CD4-positive, alpha-beta T cell (primary cell): ENCODE measurements at regions not wholly inside any gene's neighbourhood (a gene's known extent, or its start where the extent isn't known, plus 50 kb on each side); places are given as distances from the start of the nearest gene placed in this dataset.

Experiments used
- ATAC-seq: fragments of 200-7000 bp; cut with Tn5 transposase; one replicate; pipeline ENCODE4 v1.10.0; 2022; ENCODE audit warnings: mild to moderate bottlenecking; ENCODE audit not compliant: poor library complexity
- CTCF ChIA-PET: fragments of 350-600 bp; sonication (Branson Sonifier 250); formaldehyde crosslinking; loops from one replicate; lab custom pipeline; 2021; ENCODE audit warnings: antibody characterized with exemption, inconsistent platforms; lab: Charles Lee
- POLR2A ChIA-PET: fragments of 350-600 bp; sonication (Branson Sonifier 250); formaldehyde crosslinking; loops from one replicate; lab custom pipeline; 2021; ENCODE audit warnings: antibody characterized with exemption, inconsistent platforms; lab: Charles Lee
- DNase-seq, 14 experiments: peaks; one replicate each; pipeline ENCODE4 v3.0.0-alpha.2; 2013 to 2020; ENCODE audit warnings: mixed read lengths in 2 of 14
- H3K27ac ChIP-seq, 2 donors: one replicate each; pipeline versions ENCODE4 v1.5.1 to v1.7.0; 2013; ENCODE audit warnings: low read length in 2 of 2, low read depth in 1 of 2, mild to moderate bottlenecking in 1 of 2
- H3K27me3 ChIP-seq, 2 experiments: 1 replicate in 1 of 2; 2 replicates in 1 of 2; pipeline versions ENCODE4 v1.6.1 to v1.7.0; 2013; ENCODE audit warnings: low read length in 2 of 2, control low read depth in 1 of 2, mild to moderate bottlenecking in 1 of 2, moderate library complexity in 1 of 2; ENCODE audit not compliant: insufficient read depth in 2 of 2, control insufficient read depth in 1 of 2
- H3K36me3 ChIP-seq: one replicate; pipeline ENCODE4 v1.6.1; 2013; ENCODE audit warnings: low read length, control low read depth; ENCODE audit not compliant: insufficient read depth
- H3K4me1 ChIP-seq: one replicate; pipeline ENCODE4 v1.6.1; 2013; ENCODE audit warnings: low read length, control low read depth; ENCODE audit not compliant: insufficient read depth
- H3K4me3 ChIP-seq: one replicate; pipeline ENCODE4 v1.5.1; 2013; ENCODE audit warnings: mild to moderate bottlenecking, low read length, moderate library complexity
- H3K9me3 ChIP-seq, 2 experiments: 1 replicate in 1 of 2; 2 replicates in 1 of 2; pipeline versions ENCODE4 v1.6.1 to v1.7.0; 2013; ENCODE audit warnings: low read length in 2 of 2, mild to moderate bottlenecking in 2 of 2, control low read depth in 1 of 2, moderate library complexity in 1 of 2; ENCODE audit not compliant: control insufficient read depth in 1 of 2, insufficient read depth in 1 of 2
- H3K27ac Mint-ChIP-seq: one replicate; pipeline ENCODE4 v1.8.0; 2020; ENCODE audit warnings: mixed read lengths
- H3K27me3 Mint-ChIP-seq: one replicate; pipeline ENCODE4 v1.8.0; 2021; ENCODE audit warnings: mixed read lengths
- H3K36me3 Mint-ChIP-seq: one replicate; pipeline ENCODE4 v1.8.0; 2021; ENCODE audit warnings: low read depth, mixed read lengths
- H3K4me1 Mint-ChIP-seq: one replicate; pipeline ENCODE4 v1.8.0; 2021; ENCODE audit warnings: low read depth, mixed read lengths
- H3K4me3 Mint-ChIP-seq: one replicate; pipeline ENCODE4 v1.8.0; 2020; ENCODE audit warnings: mild to moderate bottlenecking, mixed read lengths
- H3K9me3 Mint-ChIP-seq: one replicate; pipeline ENCODE4 v1.8.0; 2020; ENCODE audit warnings: mixed read lengths
- CTCF ChIP-seq: fragments of 200-600 bp; IDR thresholded peaks from one replicate; pipeline ENCODE4 v1.8.0; 2022; ENCODE audit warnings: antibody characterized with exemption, mild to moderate bottlenecking
- intact Hi-C, 2 experiments: fragments of 100-400 bp; cut with DNase I in 1 of 2; cut with micrococcal nuclease in 1 of 2; formaldehyde crosslinking; loops; one replicate each; pipeline versions ENCODE4 v1.15.1 to v1.9.0; 2023 to 2025; cut with DNase I, micrococcal nuclease

- H3K27me3 Mint-ChIP-seq = no peaks in the 10 kb centered on the region
- H3K27ac Mint-ChIP-seq = no peak overlapping the region
- no peaks in the 10 kb centered on the region for H3K36me3 Mint-ChIP-seq
- TF ChIP-seq CTCF = no peak
- ChIA-PET POLR2A (no interaction called here), CTCF (no interaction called here)
- ATAC-seq = no peak
- no peak overlapping the region for H3K4me3 ChIP-seq
- peaks cover 0 to 11% of the 10 kb centered on the region in 2 experiments for H3K9me3 ChIP-seq
- no peaks in the 10 kb centered on the region for H3K4me1 Mint-ChIP-seq
- no peaks in the 10 kb centered on the region for H3K9me3 Mint-ChIP-seq
- H3K4me1 ChIP-seq = no peaks in the 10 kb centered on the region
- H3K27ac ChIP-seq = no peak overlapping the region
- intact Hi-C loops = no loop called here
- H3K4me3 Mint-ChIP-seq = no peak overlapping the region
- no peaks in the 10 kb centered on the region for H3K36me3 ChIP-seq
- H3K27me3 ChIP-seq = no peaks in the 10 kb centered on the region
- no peak for DNase-seq
Observed at GRCh38 chr1:194355488-194356106, 1169.2 kb upstream of the B3GALT2 start.

GRCh38 chr1:194353121-194353520 lies 1166.7 kb upstream of the B3GALT2 start:
- Mint-ChIP-seq H3K4me1 (no peaks in the 10 kb centered on the region), H3K27me3 (no peaks in the 10 kb centered on the region), H3K36me3 (no peaks in the 10 kb centered on the region), H3K9me3 (no peaks in the 10 kb centered on the region), H3K4me3 (no peak overlapping the region), H3K27ac (no peak overlapping the region)
- H3K4me1 ChIP-seq = no peaks in the 10 kb centered on the region
- POLR2A ChIA-PET = no interaction called here
- no peaks in the 10 kb centered on the region for H3K27me3 ChIP-seq
- no peak for DNase-seq
- H3K9me3 ChIP-seq = peaks cover 0 to 9% of the 10 kb centered on the region in 2 experiments
- H3K27ac ChIP-seq = no peak overlapping the region
- no peaks in the 10 kb centered on the region for H3K36me3 ChIP-seq
- CTCF ChIA-PET = no interaction called here
- intact Hi-C loops = no loop called here
- TF ChIP-seq CTCF = no peak
- H3K4me3 ChIP-seq = no peak overlapping the region
- ATAC-seq = no peak

- no peak overlapping the region for H3K27ac ChIP-seq
- ATAC-seq = no peak
- Mint-ChIP-seq H3K27me3 (no peaks in the 10 kb centered on the region), H3K4me1 (no peaks in the 10 kb centered on the region), H3K36me3 (no peaks in the 10 kb centered on the region), H3K27ac (no peak overlapping the region), H3K4me3 (no peak overlapping the region), H3K9me3 (no peaks in the 10 kb centered on the region)
- H3K9me3 ChIP-seq = peaks cover 0 to 6% of the 10 kb centered on the region in 2 experiments
- CTCF ChIA-PET = no interaction called here
- H3K36me3 ChIP-seq = no peaks in the 10 kb centered on the region
- POLR2A ChIA-PET = no interaction called here
- TF ChIP-seq CTCF = no peak
- intact Hi-C loops = no loop called here
- DNase-seq = no peak
- no peaks in the 10 kb centered on the region for H3K4me1 ChIP-seq
- H3K4me3 ChIP-seq = no peak overlapping the region
- no peaks in the 10 kb centered on the region for H3K27me3 ChIP-seq
Observed at GRCh38 chr1:194347200-194347599, 1160.8 kb upstream of the B3GALT2 start.
